ENCODE measurements at regions not wholly inside any gene's neighbourhood (a gene's known extent, or its start where the extent isn't known, plus 50 kb on each side); places are given as distances from the start of the nearest gene placed in this dataset.
"Not testable (repeated sequence)": the region's sequence is repeated elsewhere in the genome, so short reads cannot be mapped to it uniquely, and the experiment has no call there.

GRCh38 chr1:163912170-163912884 is 590.6 kb downstream of the NUF2 start:
- DNase-seq: no peak

- no peak for DNase-seq
These were observed 593.1 kb downstream of the NUF2 start for GRCh38 chr1:163914785-163915413.

DNA sequence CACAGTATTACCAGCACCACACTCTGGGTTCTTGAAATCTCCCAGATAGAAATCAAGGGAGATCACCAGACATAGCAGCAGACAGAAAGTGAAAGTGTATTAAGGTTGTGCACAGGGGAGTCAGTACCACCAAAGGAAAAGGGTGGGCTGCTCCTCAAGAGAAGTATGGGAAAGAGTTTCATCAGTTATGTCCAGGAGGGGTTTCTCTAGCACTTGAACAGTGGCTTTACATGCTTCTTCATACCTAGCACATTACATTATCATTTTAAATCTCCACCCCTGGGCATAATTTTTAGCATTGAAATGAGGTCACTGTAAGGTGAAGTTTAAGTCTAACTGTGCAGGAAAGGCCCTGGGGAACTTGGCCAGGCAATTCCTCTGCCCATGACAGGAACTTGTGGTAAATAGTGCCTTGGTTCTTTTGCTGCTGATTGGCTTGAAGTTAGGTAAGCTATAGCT is 601.0 kb downstream of the NUF2 start:
- no peak for DNase-seq

GRCh38 chr1:163924041-163924440 is 602.3 kb downstream of the NUF2 start:
- DNase-seq: no peak

- DNase-seq: no peak
These were observed 605.7 kb downstream of the NUF2 start for GRCh38 chr1:163927493-163927892.

GRCh38 chr1:163928069-163928468 is 606.3 kb downstream of the NUF2 start:
- DNase-seq: no peak

- no peak for DNase-seq
These were observed 606.9 kb downstream of the NUF2 start for GRCh38 chr1:163928651-163929050.

DNA sequence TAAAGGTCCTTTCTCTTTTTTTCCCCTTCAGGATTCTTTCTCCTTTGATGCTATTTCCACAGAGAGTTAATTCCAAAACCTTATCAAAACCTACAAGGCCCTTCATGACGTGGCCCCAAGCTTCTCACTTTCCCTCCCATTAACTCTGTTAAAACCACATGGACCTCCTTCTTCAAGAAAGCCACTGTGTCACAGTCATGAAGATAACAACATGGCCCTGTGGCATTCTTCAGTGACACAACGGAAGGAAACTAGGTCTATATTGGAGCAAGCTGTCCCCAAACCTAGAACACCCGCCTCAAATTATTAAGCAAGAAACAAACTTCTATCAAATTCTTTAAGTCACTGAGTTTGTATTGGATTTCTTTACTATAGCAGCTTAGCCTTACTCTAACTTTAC is 611.1 kb downstream of the NUF2 start:
- no peak for DNase-seq

- no peak for DNase-seq
These were observed 611.7 kb downstream of the NUF2 start for GRCh38 chr1:163933437-163933836.

GRCh38 chr1:163935738-163936374 is 614.1 kb downstream of the NUF2 start:
- no peak for DNase-seq

GRCh38 chr1:163959622-163960021 is 599.4 kb upstream of the PBX1 start:
- DNase-seq: no peak

- no peak for DNase-seq
These were observed 588.8 kb upstream of the PBX1 start for GRCh38 chr1:163970151-163970550.

- DNase-seq: no peak
These were observed 588.3 kb upstream of the PBX1 start for GRCh38 chr1:163970699-163971098.

GRCh38 chr1:163973586-163973985 is 585.4 kb upstream of the PBX1 start:
- no peak for DNase-seq

DNA sequence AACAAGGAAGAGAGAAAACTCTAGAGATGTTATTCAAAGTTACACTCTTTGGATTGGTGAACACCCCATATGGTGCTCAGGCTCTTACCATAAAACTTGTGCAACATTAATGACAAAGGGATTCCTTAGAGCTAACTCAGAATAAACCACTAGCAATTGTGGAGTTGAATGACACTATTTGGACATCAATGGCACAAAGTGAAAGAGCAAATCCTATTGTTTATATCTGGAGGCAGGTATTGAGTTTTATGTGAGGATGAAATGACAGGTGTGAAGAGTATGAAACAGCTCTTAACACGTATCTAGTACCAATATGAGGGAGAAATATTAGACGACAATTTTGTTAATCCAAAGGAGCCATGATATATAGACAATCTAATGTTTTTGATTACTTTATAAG is 584.9 kb upstream of the PBX1 start:
- DNase-seq: no peak

DNA sequence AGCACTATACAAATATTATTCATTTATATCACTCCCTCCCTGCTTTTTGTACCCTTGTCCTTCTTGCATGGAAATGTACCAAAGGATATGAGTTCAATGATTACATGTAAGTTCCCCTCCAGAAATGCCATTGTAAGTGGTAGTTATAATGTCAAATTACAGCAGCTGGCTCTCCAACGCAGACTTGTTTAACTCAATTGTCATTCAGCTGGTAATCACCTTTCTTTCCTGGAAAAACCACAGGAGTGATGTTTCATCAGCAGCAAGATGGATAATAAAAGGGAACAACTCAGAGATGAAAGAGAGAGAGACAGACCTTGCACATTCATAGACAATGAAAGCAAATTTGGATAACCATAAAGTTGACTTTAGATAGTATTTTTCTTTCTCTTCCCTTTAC is 578.6 kb upstream of the PBX1 start:
- DNase-seq: no peak

GRCh38 chr1:163981500-163982030 is 577.4 kb upstream of the PBX1 start:
- no peak for DNase-seq

- DNase-seq: no peak
These were observed 575.9 kb upstream of the PBX1 start for GRCh38 chr1:163983097-163983496.

- no peak for DNase-seq
These were observed 573.3 kb upstream of the PBX1 start for GRCh38 chr1:163985700-163986099.

GRCh38 chr1:163999131-163999530 is 559.9 kb upstream of the PBX1 start:
- no peak for DNase-seq

- not testable (repeated sequence) for DNase-seq
These were observed 552.8 kb upstream of the PBX1 start for GRCh38 chr1:164006186-164006585.

- DNase-seq: no peak
These were observed 552.4 kb upstream of the PBX1 start for GRCh38 chr1:164006621-164007020.

DNA sequence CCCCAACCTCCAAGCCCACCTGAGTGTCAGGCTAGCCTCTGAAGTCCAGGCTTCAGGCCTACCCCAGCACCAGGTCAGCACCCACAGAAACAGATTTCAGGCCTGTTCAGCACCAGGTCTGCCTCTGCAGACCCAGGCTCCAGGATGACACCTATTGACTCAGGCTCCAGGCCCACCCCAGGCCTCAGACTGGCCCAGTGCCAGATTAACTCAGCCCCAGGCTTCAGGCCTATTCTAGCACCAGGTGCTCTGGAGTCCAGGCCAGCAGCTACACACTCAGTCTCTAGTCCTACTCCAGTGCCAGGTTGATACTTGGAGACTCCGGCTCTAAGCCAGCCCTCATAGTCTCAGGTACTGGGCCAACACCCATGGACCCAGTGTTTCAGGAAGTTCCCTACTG is 541.7 kb upstream of the PBX1 start:
- DNase-seq: no peak

DNA sequence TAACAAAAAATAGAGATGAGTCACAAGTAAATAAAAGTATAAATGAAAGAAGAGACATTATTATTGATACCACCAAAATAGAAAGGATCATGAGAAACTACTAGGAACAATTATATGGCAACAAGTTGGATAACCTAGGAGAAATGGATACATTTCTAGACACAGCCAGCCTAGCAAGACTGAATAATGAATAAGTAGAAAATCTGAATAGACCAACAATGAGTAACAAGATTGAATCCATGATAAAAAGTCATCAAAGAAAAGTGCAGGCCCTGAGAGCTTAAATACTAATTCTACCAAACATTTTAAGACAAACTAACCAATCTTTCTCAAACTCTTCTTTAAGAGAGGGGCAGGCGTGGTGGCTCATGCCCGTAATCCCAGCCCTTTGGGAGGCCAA is 538.6 kb upstream of the PBX1 start:
- no peak for DNase-seq

Data from T-helper 1 cell (primary cell).